ENCODE measurements at regions not wholly inside any gene's neighbourhood (a gene's known extent, or its start where the extent isn't known, plus 50 kb on each side); places are given as distances from the start of the nearest gene placed in this dataset.

GRCh38 chr2:216951171-216951570 is 91.3 kb upstream of the TNP1 start (continued):
- TF ChIP-seq ZNF462 (CRISPR knock-in tag; IDR thresholded peaks at IDR 0.05) (no peak), POLR2AphosphoS5 (IDR thresholded peaks at IDR 0.05; ENCODE audit: low read depth) (no peak), CTCF (conservative IDR thresholded peaks at IDR 0.05; ENCODE audit: low read depth in 2 of 2) (no peak), CREB1 (CRISPR knock-in tag; IDR thresholded peaks at IDR 0.05; ENCODE audit: low read depth) (no peak), NANOG (IDR thresholded peaks at IDR 0.05; ENCODE audit: borderline replicate concordance) (no peak), ZNF331 (CRISPR knock-in tag; IDR thresholded peaks at IDR 0.05; ENCODE audit: low read depth) (no peak), STAT1 (IDR thresholded peaks at IDR 0.05; ENCODE audit: unreplicated experiment) (no peak), EZH2 (IDR thresholded peaks at IDR 0.05; ENCODE audit: low read depth, unreplicated experiment) (no peak), REST (IDR thresholded peaks at IDR 0.05; ENCODE audit: unreplicated experiment) (no peak), EZH2phosphoT487 (IDR thresholded peaks at IDR 0.05; ENCODE audit: unreplicated experiment) (no peak), ZNF114 (CRISPR knock-in tag; IDR thresholded peaks at IDR 0.05) (no peak)
